Naive thymus-derived CD4-positive, alpha-beta T cell (primary cell): ENCODE measurements at regions not wholly inside any gene's neighbourhood (a gene's known extent, or its start where the extent isn't known, plus 50 kb on each side); places are given as distances from the start of the nearest gene placed in this dataset.

ENCODE experiments used
- ATAC-seq: fragments of 150-1000 bp; cut with Tn5 transposase; 2 replicates; pipeline ENCODE4 v1.10.0; 2021; ENCODE audit warnings: mild to moderate bottlenecking, moderate library complexity
- CTCF ChIA-PET: fragments of 350-600 bp; sonication (Branson Sonifier 250); formaldehyde crosslinking; loops from one replicate; lab custom pipeline; 2021; ENCODE audit warnings: antibody characterized with exemption; lab: Charles Lee
- POLR2A ChIA-PET: fragments of 350-600 bp; sonication (Branson Sonifier 250); formaldehyde crosslinking; loops from one replicate; lab custom pipeline; 2021; ENCODE audit warnings: antibody characterized with exemption, inconsistent platforms; lab: Charles Lee
- DNase-seq, 9 donors: peaks; one replicate each; pipeline versions ENCODE4 v3.0.0 to v3.0.0-alpha.2; 2020 to 2022; ENCODE audit warnings: mixed read lengths in 1 of 9
- H3K27ac ChIP-seq: one replicate; pipeline ENCODE4 v1.7.0; 2013; ENCODE audit warnings: mild to moderate bottlenecking, low read depth, low read length, moderate library complexity
- H3K27me3 ChIP-seq, 2 donors: one replicate each; pipeline ENCODE4 v1.7.0; 2013; ENCODE audit warnings: low read length in 2 of 2, mild to moderate bottlenecking in 2 of 2, moderate library complexity in 2 of 2; ENCODE audit not compliant: control insufficient read depth in 2 of 2, insufficient read depth in 2 of 2
- H3K36me3 ChIP-seq, 3 experiments: 1 replicate in 2 of 3; 2 replicates in 1 of 3; pipeline ENCODE4 v1.7.0; 2013; ENCODE audit warnings: low read length in 3 of 3, mild to moderate bottlenecking in 3 of 3, moderate library complexity in 1 of 3; ENCODE audit not compliant: insufficient read depth in 3 of 3, control insufficient read depth in 2 of 3
- H3K4me1 ChIP-seq, 2 donors: one replicate each; pipeline ENCODE4 v1.7.0; 2013; ENCODE audit warnings: low read length in 2 of 2, mild to moderate bottlenecking in 2 of 2, moderate library complexity in 1 of 2; ENCODE audit not compliant: control insufficient read depth in 2 of 2, insufficient read depth in 2 of 2
- H3K4me3 ChIP-seq: 2 replicates; pipeline ENCODE4 v1.7.0; 2013; ENCODE audit warnings: mild to moderate bottlenecking, low read length
- H3K9me3 ChIP-seq, 3 experiments: 1 replicate in 2 of 3; 2 replicates in 1 of 3; pipeline ENCODE4 v1.7.0; 2013; ENCODE audit warnings: low read length in 3 of 3; ENCODE audit not compliant: control insufficient read depth in 2 of 3
- H3K27ac Mint-ChIP-seq, 9 donors: one replicate each; pipeline ENCODE4 v1.8.0; 2020 to 2022; ENCODE audit warnings: mixed read lengths in 9 of 9, mild to moderate bottlenecking in 8 of 9, moderate library complexity in 5 of 9, inconsistent platforms in 2 of 9
- H3K27me3 Mint-ChIP-seq, 5 donors: one replicate each; pipeline ENCODE4 v1.8.0; 2021 to 2022; ENCODE audit warnings: mixed read lengths in 5 of 5, mild to moderate bottlenecking in 1 of 5
- H3K36me3 Mint-ChIP-seq, 5 donors: one replicate each; pipeline ENCODE4 v1.8.0; 2020 to 2022; ENCODE audit warnings: mixed read lengths in 5 of 5, mild to moderate bottlenecking in 3 of 5, inconsistent platforms in 1 of 5
- H3K4me1 Mint-ChIP-seq, 7 donors: one replicate each; pipeline ENCODE4 v1.8.0; 2020 to 2022; ENCODE audit warnings: mixed read lengths in 7 of 7, mild to moderate bottlenecking in 3 of 7, inconsistent platforms in 1 of 7
- H3K4me3 Mint-ChIP-seq, 10 donors: one replicate each; pipeline ENCODE4 v1.8.0; 2020 to 2022; ENCODE audit warnings: mild to moderate bottlenecking in 10 of 10, mixed read lengths in 10 of 10, moderate library complexity in 6 of 10, inconsistent platforms in 2 of 10
- H3K9me3 Mint-ChIP-seq, 11 donors: one replicate each; pipeline ENCODE4 v1.8.0; 2020 to 2022; ENCODE audit warnings: mixed read lengths in 11 of 11, mild to moderate bottlenecking in 4 of 11, inconsistent platforms in 1 of 11, moderate library complexity in 1 of 11
- intact Hi-C, 2 donors: fragments of 100-400 bp; cut with micrococcal nuclease; formaldehyde crosslinking; loops; one replicate each; pipeline ENCODE4 v1.15.1; 2023

DNA sequence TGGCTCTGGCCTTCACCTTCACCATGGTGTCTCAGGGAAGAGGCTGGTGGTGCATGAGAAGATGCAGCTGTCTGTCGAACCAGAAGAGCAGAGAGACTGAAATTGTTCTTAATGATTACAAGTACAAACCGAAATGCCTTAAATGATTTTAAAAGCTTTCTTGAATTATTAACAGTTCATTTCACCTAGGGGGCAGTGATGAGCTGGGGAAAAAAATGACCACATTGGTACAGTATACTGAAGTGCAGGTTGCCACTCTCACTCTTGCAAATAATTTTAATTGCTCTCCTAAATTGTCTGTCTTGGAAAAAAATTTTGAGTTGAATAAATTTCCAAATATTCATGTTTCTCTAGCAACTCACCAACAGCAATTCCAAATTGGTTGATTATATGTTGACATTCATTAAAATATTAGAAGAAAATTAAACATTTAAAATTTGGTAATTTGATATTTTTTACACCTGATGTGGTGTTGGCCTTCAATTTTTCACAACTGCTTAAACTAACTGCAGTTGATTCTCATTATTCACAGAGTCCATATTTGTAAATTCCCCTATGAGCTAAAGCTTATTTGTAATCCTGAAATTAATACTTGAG lies 692.6 kb downstream of the ZWINT start:
- peaks cover 0 to 10% (median 5%) of the 10 kb centered on the region in 11 donors for H3K9me3 Mint-ChIP-seq
- ChIA-PET POLR2A (no interaction called here), CTCF (no interaction called here)
- no peak overlapping the region for H3K4me3 ChIP-seq
- H3K4me1 ChIP-seq, result no peaks in the 10 kb centered on the region
- H3K27ac Mint-ChIP-seq, result no peak overlapping the region
- H3K4me1 Mint-ChIP-seq, result no peaks in the 10 kb centered on the region
- H3K4me3 Mint-ChIP-seq, result no peak overlapping the region
- no peaks in the 10 kb centered on the region for H3K36me3 ChIP-seq
- DNase-seq (no peak), ATAC-seq (no peak)
- no peaks in the 10 kb centered on the region for H3K9me3 ChIP-seq
- intact Hi-C loops, result no loop called here
- H3K27me3 Mint-ChIP-seq, result no peaks in the 10 kb centered on the region
- H3K36me3 Mint-ChIP-seq, result no peaks in the 10 kb centered on the region
- H3K27me3 ChIP-seq, result no peaks in the 10 kb centered on the region
- no peak overlapping the region for H3K27ac ChIP-seq

DNA sequence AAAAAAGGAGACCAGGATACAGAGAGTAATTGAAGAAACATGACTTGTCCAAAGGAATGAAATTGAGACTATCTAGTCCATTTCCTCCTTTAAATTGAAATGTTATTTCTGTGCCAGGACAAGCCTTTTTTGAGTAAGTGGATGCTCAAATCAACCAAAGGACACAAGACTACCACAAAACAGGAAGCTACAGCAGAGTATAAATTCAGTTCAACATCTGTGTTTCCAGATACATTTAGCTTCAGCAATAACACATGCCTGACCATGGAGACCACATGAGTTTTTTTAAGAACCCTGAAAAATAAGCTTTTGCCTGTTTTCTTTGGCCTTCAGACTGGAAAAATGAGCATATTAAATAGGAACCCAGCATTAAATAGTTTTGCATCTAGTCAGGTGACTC lies 707.5 kb downstream of the ZWINT start:
- DNase-seq (no peak), ATAC-seq (no peak)
- intact Hi-C loops, result no loop called here
- no peak overlapping the region for H3K27ac ChIP-seq
- H3K27me3 ChIP-seq, result no peaks in the 10 kb centered on the region
- no peak overlapping the region for H3K4me3 ChIP-seq
- no peaks in the 10 kb centered on the region for H3K36me3 ChIP-seq
- H3K9me3 ChIP-seq, result no peaks in the 10 kb centered on the region
- no peaks in the 10 kb centered on the region for H3K4me1 Mint-ChIP-seq
- H3K27me3 Mint-ChIP-seq, result no peaks in the 10 kb centered on the region
- no peak overlapping the region for H3K4me3 Mint-ChIP-seq
- H3K4me1 ChIP-seq, result no peaks in the 10 kb centered on the region
- CTCF ChIA-PET, result no interaction called here
- peaks cover 0 to 22% (median 3%) of the 10 kb centered on the region in 11 donors for H3K9me3 Mint-ChIP-seq
- no peak overlapping the region for H3K27ac Mint-ChIP-seq
- H3K36me3 Mint-ChIP-seq, result no peaks in the 10 kb centered on the region
- POLR2A ChIA-PET, result no interaction called here

DNA sequence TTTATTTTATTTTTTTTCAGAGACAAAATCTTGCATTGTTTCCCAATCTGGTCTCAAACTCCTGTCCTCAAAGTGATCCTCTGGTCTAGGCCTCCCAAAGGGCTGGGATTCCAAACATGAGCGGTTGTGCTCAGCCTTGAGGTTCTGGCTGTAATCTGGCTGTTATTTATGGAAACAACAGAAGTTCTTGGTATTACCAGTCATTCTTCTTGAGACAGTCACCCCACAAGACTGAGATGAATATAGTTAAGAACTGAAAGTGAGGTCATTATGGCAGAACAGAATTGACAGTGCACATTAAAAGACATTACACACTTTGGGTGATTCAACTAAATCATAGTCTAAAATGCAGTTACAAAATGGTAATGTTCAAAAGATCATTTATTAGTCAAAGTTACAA lies 719.5 kb downstream of the ZWINT start:
- H3K4me1 ChIP-seq, result no peaks in the 10 kb centered on the region
- no peak overlapping the region for H3K27ac ChIP-seq
- ChIA-PET POLR2A (no interaction called here), CTCF (no interaction called here)
- no peaks in the 10 kb centered on the region for H3K4me1 Mint-ChIP-seq
- no peaks in the 10 kb centered on the region for H3K27me3 Mint-ChIP-seq
- DNase-seq (no peak), ATAC-seq (no peak)
- no peaks in the 10 kb centered on the region for H3K36me3 ChIP-seq
- H3K4me3 Mint-ChIP-seq, result no peak overlapping the region
- intact Hi-C loops, result no loop called here
- H3K9me3 Mint-ChIP-seq, result peaks cover 0 to 10% (median 4%) of the 10 kb centered on the region in 11 donors
- no peak overlapping the region for H3K27ac Mint-ChIP-seq
- no peak overlapping the region for H3K4me3 ChIP-seq
- no peaks in the 10 kb centered on the region for H3K9me3 ChIP-seq
- no peaks in the 10 kb centered on the region for H3K27me3 ChIP-seq
- no peaks in the 10 kb centered on the region for H3K36me3 Mint-ChIP-seq

DNA sequence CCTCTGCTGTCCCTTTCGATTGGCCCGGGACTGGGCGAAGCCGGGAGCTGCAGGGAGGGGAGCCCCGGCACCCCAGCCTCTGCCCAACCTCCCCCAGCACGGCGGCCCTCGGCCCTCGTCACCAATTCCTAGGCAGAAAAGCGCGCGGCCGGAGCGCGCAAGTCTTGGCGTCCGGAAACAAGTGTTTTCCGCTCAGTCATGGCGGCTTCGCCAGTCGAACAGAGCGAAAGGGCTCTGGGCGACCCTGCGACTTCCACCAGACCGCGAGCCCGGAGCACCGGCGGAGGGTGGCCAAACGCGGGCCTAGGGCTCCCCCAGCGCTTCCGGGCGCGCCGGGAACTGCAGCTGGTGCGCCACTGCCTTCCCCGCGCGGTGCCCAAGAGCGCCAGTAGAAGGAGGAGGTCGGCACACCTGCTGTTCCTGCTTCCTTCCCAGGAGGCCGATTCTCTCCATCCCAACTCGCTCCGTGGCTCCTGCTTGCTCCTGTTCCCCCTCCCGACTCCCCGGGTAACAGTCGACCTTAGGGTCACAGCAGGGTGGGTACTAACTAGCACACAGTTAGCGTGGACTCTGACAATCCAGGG lies 729.9 kb downstream of the ZWINT start:
- POLR2A ChIA-PET, result no interaction called here
- peaks cover 0 to 9% (median 0%) of the 10 kb centered on the region in 7 donors for H3K4me1 Mint-ChIP-seq

DNA sequence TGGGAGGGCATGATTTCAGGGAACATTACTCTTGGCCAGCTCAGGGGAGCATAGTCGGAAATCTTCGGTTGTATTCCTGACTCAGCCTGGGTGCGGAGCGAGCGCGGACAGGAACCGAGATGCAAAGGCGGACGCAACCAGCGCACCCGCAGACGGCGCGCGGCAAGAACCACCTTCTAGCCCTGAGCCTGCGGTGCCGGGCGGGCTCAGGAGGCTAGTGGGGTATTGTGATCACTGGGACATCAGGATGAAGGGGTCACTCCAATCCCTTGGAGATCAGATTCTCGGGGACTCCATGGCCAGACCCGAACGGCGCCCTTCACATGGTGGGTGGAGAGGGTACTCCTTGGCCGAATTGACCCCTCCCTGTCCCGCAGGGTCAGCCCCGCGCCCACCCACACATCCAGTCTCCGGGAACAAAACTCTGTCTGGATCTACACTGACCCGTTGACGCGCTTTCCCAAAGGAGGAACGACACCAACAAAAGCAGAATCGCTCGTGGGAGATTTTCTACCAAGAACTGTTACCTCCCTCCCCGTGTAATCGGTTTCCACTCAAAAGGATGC lies 730.5 kb downstream of the ZWINT start:
- Histone ChIP-seq H3K36me3 (no peaks in the 10 kb centered on the region), H3K4me1 (no peaks in the 10 kb centered on the region), H3K9me3 (no peaks in the 10 kb centered on the region), H3K27ac (no peak overlapping the region), H3K27me3 (no peaks in the 10 kb centered on the region), H3K4me3 (no peak overlapping the region)
- Mint-ChIP-seq H3K27me3 (peaks cover 17 to 41% (median 24%) of the 10 kb centered on the region in 5 donors), H3K4me1 (peaks cover 0 to 9% (median 0%) of the 10 kb centered on the region in 7 donors), H3K27ac (no peak overlapping the region), H3K9me3 (peaks cover 0 to 27% (median 9%) of the 10 kb centered on the region in 11 donors), H3K36me3 (peaks cover 0 to 10% (median 0%) of the 10 kb centered on the region in 5 donors), H3K4me3 (peak overlapping the region in 1 of 10 donors; percentile 28)
- CTCF ChIA-PET, result no interaction called here
- intact Hi-C loops, result no loop called here
- POLR2A ChIA-PET, result no interaction called here
- DNase-seq (no peak), ATAC-seq (no peak)

More for the DNA sequence above, 729.9 kb downstream of the ZWINT start:
- Histone ChIP-seq H3K27me3 (no peaks in the 10 kb centered on the region), H3K36me3 (no peaks in the 10 kb centered on the region), H3K9me3 (no peaks in the 10 kb centered on the region), H3K27ac (no peak overlapping the region), H3K4me1 (no peaks in the 10 kb centered on the region), H3K4me3 (no peak overlapping the region)
- intact Hi-C loops, result no loop called here
- Mint-ChIP-seq H3K36me3 (peaks cover 0 to 10% (median 0%) of the 10 kb centered on the region in 5 donors), H3K27me3 (peaks cover 17 to 41% (median 24%) of the 10 kb centered on the region in 5 donors), H3K9me3 (peaks cover 0 to 27% (median 8%) of the 10 kb centered on the region in 11 donors), H3K4me3 (peak overlapping the region in 2 of 10 donors; percentile 25 to 70), H3K27ac (peak overlapping the region in 1 of 9 donors; percentile 52)
- CTCF ChIA-PET, result no interaction called here
- DNase-seq (peak in 1 of 9 donors; percentile 38), ATAC-seq (no peak)

DNA sequence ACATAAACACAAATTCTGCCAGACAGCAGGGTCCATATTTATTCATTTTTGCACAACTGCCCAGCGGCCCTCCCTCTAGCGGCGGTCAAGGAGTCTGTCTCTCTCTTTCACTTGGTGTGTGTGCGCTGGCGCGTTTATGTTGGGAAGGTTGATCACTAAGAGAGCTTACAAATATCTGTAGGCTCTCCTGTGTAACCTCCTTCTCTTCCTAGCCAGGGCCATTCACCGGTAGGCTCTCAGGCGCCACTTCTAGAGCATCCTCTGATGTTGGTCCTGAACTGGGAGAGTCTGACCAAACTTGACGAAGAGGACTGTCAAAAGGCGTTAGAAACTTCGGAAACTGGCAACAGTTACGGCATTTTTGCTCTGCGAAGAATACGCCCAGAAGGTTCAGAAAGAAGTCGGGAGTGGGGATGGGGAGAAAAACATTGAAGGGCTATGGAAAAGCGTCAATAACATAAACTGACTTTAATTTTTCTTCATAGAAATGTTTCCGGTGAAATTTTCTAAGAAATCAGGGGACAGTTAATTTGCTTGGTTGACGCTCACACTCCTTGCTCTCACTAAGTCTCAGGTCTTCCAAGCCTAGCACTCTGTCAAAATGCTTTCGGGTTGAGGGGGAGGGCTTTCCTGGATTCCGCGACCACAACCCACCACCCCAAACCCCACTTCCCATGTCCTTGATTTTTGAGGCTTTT lies 731.1 kb downstream of the ZWINT start:
- Histone ChIP-seq H3K27me3 (no peaks in the 10 kb centered on the region), H3K27ac (no peak overlapping the region), H3K36me3 (no peaks in the 10 kb centered on the region), H3K4me3 (no peak overlapping the region), H3K4me1 (no peaks in the 10 kb centered on the region), H3K9me3 (no peaks in the 10 kb centered on the region)
- intact Hi-C loops, result no loop called here
- ATAC-seq, result no peak
- no peak overlapping the region for H3K27ac Mint-ChIP-seq
- H3K4me3 Mint-ChIP-seq, result peak overlapping the region in 1 of 10 donors; percentile 14
- POLR2A ChIA-PET, result interaction anchor here (0.6 kb wide), 1 partner anchor 11 kb away, joined by 4 read pairs; no protein-coding TSS in a partner anchor
- H3K27me3 Mint-ChIP-seq, result peaks cover 17 to 41% (median 24%) of the 10 kb centered on the region in 5 donors
- peaks cover 0 to 9% (median 0%) of the 10 kb centered on the region in 7 donors for H3K4me1 Mint-ChIP-seq
- CTCF ChIA-PET, result no interaction called here
- peaks cover 0 to 27% (median 9%) of the 10 kb centered on the region in 11 donors for H3K9me3 Mint-ChIP-seq
- no peak for DNase-seq
- peaks cover 0 to 10% (median 0%) of the 10 kb centered on the region in 5 donors for H3K36me3 Mint-ChIP-seq
